ENCODE measurements at regions not wholly inside any gene's neighbourhood (a gene's known extent, or its start where the extent isn't known, plus 50 kb on each side); places are given as distances from the start of the nearest gene placed in this dataset.

DNA sequence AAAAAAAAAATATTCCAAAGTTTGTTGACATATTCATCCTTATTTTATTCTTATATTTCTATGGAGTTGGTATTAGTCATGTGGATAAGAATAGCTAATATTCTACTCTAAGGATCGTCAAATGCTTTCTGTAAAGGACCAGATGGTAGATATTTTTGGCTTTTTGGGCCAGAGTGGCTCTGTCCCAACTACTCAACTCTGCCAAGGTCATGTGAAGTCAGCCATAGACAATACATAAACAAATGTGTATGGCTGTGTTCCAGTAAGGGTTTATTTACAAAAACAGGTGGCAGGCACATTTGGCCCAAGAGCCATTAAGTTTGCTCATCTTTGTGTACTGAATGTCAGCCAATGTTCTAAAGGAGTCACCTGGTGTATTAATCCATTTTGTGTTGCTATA is 131.8 kb downstream of the TBX5 start:
- Mint-ChIP-seq H3K36me3 (ENCODE audit: low read depth) (no peaks in the 10 kb centered on the region), H3K27me3 (peaks cover 7% of the 10 kb centered on the region)
- ATAC-seq = no peak

DNA sequence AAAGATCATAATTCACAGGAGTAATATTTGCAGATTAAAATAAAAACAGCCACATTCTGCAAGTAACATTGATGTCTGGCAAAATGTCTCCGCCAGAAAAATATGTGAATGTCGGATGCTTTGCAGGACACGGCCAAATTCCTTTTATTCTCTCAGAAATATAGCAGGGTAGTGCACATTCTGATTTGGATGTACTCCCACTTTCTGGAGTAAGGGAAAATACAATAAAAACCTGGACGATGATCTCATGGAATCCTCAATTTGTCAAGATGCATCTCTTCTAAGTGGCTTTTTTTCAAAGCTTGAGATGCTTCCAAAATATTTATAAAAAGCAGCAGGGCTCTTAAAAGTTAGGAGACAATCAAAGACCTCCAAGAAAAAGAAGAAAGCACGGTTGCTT is 133.3 kb downstream of the TBX5 start:
- no peak overlapping the region for H3K27ac Mint-ChIP-seq
- no peaks in the 10 kb centered on the region for H3K36me3 Mint-ChIP-seq (ENCODE audit: low read depth)
- DNase-seq (no peak), ATAC-seq (no peak)
- H3K27me3 Mint-ChIP-seq = peaks cover 6% of the 10 kb centered on the region
- no peaks in the 10 kb centered on the region for H3K4me1 Mint-ChIP-seq
- no peak overlapping the region for H3K4me3 Mint-ChIP-seq
- no peaks in the 10 kb centered on the region for H3K9me3 ChIP-seq (ENCODE audit: control insufficient read depth, low read length, poor library complexity, severe bottlenecking)

More for the DNA sequence above, 131.8 kb downstream of the TBX5 start:
- DNase-seq = no peak
- H3K27ac Mint-ChIP-seq = no peak overlapping the region
- H3K4me1 Mint-ChIP-seq = no peaks in the 10 kb centered on the region
- no peaks in the 10 kb centered on the region for H3K9me3 ChIP-seq (ENCODE audit: control insufficient read depth, low read length, poor library complexity, severe bottlenecking)
- H3K4me3 Mint-ChIP-seq = no peak overlapping the region

GRCh38 chr12:114272071-114272470 is 133.9 kb downstream of the TBX5 start:
- no peaks in the 10 kb centered on the region for H3K36me3 Mint-ChIP-seq (ENCODE audit: low read depth)
- no peak for ATAC-seq
- no peaks in the 10 kb centered on the region for H3K4me1 Mint-ChIP-seq
- no peak for DNase-seq
- no peaks in the 10 kb centered on the region for H3K9me3 ChIP-seq (ENCODE audit: control insufficient read depth, low read length, poor library complexity, severe bottlenecking)
- H3K27ac Mint-ChIP-seq = no peak overlapping the region
- peaks cover 4% of the 10 kb centered on the region for H3K27me3 Mint-ChIP-seq
- no peak overlapping the region for H3K4me3 Mint-ChIP-seq

- DNase-seq (no peak), ATAC-seq (no peak)
- Mint-ChIP-seq H3K27me3 (peaks cover 4% of the 10 kb centered on the region), H3K27ac (no peak overlapping the region), H3K4me3 (no peak overlapping the region), H3K36me3 (ENCODE audit: low read depth) (no peaks in the 10 kb centered on the region), H3K4me1 (no peaks in the 10 kb centered on the region)
- H3K9me3 ChIP-seq (ENCODE audit: control insufficient read depth, low read length, poor library complexity, severe bottlenecking) = no peaks in the 10 kb centered on the region
These were observed 136.8 kb downstream of the TBX5 start for GRCh38 chr12:114269153-114269552.

DNA sequence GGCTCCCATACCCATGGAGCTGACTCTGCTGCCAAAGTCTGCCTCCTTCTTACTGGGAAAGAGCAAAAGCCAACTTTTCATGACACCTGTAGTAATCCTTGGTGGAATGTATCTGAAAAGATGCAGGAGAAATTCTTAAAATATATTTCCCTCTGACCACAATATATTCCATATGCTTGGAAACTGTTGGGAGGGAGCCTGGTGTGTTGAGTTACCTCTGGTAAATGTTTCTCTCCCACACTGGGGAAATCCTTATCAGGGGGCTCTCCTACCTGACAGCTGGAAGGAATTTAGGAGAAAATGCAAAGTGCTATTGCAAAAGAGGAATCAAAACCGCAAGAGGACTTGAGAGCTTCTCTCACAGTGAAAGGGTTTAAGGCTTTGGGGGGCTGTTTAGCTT is 139.4 kb downstream of the TBX5 start:
- H3K9me3 ChIP-seq (ENCODE audit: control insufficient read depth, low read length, poor library complexity, severe bottlenecking) = no peaks in the 10 kb centered on the region
- H3K4me3 Mint-ChIP-seq = no peak overlapping the region
- ATAC-seq (no peak), DNase-seq (no peak)
- no peaks in the 10 kb centered on the region for H3K4me1 Mint-ChIP-seq
- H3K27me3 Mint-ChIP-seq = peaks cover 4% of the 10 kb centered on the region
- no peak overlapping the region for H3K27ac Mint-ChIP-seq
- no peaks in the 10 kb centered on the region for H3K36me3 Mint-ChIP-seq (ENCODE audit: low read depth)

GRCh38 chr12:114265036-114265435 is 140.9 kb downstream of the TBX5 start:
- DNase-seq (no peak), ATAC-seq (no peak)
- Mint-ChIP-seq H3K4me3 (no peak overlapping the region), H3K27ac (no peak overlapping the region), H3K27me3 (peaks cover 4% of the 10 kb centered on the region), H3K36me3 (ENCODE audit: low read depth) (no peaks in the 10 kb centered on the region), H3K4me1 (no peaks in the 10 kb centered on the region)
- no peaks in the 10 kb centered on the region for H3K9me3 ChIP-seq (ENCODE audit: control insufficient read depth, low read length, poor library complexity, severe bottlenecking)

DNA sequence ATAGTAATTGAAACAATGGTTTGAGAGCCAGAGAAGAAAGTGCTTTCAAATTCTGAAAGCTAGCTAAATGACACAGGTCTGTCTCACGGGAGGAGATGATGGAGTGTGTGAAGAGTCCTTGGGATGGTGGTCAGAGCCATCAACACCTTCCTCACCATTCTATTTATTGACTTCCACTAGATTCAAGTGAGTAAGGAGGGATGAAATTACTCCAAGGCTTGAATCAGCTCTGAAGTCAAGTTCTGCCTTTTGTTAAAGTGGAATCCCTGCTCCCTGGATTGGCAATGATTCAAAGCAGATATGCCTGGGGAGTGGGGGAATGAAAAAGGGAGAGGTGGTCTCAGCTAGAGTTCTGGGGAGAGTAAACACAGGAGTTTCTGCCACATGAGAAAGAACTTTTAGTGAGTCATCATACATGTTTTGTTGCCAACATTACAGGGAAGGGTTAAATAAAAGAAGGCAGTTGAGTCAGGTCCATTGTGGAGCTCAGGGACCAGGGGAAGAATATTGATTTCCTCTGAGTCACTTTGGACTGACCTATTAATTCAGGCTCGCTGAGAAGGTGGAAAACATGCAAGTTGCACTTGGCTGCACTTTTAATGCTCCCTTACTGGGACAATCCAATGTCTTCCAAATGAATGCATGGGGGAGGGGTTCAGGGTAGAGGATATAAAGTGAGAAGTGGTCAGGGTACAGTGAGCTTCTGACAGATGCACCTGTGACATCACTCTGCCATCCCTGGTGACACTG is 142.7 kb downstream of the TBX5 start:
- Mint-ChIP-seq H3K36me3 (ENCODE audit: low read depth) (no peaks in the 10 kb centered on the region), H3K27ac (no peak overlapping the region), H3K27me3 (no peaks in the 10 kb centered on the region), H3K4me3 (no peak overlapping the region), H3K4me1 (no peaks in the 10 kb centered on the region)
- ATAC-seq = no peak
- H3K9me3 ChIP-seq (ENCODE audit: control insufficient read depth, low read length, poor library complexity, severe bottlenecking) = no peaks in the 10 kb centered on the region
- DNase-seq = no peak

DNA sequence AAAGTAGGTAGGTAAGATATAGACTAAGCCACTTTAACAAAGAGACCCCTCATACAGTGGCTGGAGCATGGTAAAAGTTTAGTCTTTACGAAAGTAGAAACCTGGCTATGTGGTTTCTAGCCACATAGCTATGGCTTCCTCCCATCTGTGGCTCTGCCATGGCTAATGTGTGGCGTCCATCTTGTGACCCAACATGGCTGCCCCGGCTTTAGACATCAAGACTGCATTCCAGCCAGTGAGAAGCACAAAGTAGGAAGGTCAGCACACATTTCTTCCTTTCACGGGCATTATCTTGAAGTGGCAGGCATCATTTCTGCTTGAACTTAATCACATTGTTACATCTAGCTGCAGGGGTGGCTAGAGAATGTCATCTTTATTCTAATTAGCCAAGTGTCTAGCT is 148.3 kb downstream of the TBX5 start:
- H3K27me3 Mint-ChIP-seq = no peaks in the 10 kb centered on the region
- no peaks in the 10 kb centered on the region for H3K4me1 Mint-ChIP-seq
- H3K36me3 Mint-ChIP-seq (ENCODE audit: low read depth) = peaks cover 2% of the 10 kb centered on the region
- no peak overlapping the region for H3K4me3 Mint-ChIP-seq
- no peak overlapping the region for H3K27ac Mint-ChIP-seq
- no peak for ATAC-seq
- no peak for DNase-seq
- H3K9me3 ChIP-seq (ENCODE audit: control insufficient read depth, low read length, poor library complexity, severe bottlenecking) = no peaks in the 10 kb centered on the region

DNA sequence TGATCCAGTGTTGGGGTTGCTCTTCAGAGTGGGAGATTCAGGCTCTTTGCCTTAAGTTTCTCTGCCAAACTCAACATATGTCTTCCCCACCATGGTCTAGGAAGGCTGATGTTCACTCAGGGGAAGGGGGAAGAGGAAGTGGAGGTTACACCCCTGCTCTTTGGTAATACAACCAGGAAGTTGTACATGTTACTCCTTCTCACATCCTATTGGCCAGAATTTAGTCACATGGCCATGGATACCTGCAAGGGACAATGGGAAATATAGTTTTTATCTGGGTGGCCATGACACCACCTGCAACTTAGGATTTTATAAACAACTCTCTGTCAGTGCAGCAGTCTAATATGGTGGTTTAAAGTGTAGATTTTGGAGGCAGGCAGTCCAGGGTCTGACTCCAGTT is 150.9 kb downstream of the TBX5 start:
- no peak overlapping the region for H3K27ac Mint-ChIP-seq
- no peaks in the 10 kb centered on the region for H3K27me3 Mint-ChIP-seq
- no peaks in the 10 kb centered on the region for H3K9me3 ChIP-seq (ENCODE audit: control insufficient read depth, low read length, poor library complexity, severe bottlenecking)
- DNase-seq (no peak), ATAC-seq (no peak)
- peaks cover 2% of the 10 kb centered on the region for H3K36me3 Mint-ChIP-seq (ENCODE audit: low read depth)
- H3K4me3 Mint-ChIP-seq = no peak overlapping the region
- no peaks in the 10 kb centered on the region for H3K4me1 Mint-ChIP-seq

GRCh38 chr12:114253976-114254778 is 151.8 kb downstream of the TBX5 start:
- Mint-ChIP-seq H3K27me3 (no peaks in the 10 kb centered on the region), H3K4me1 (no peaks in the 10 kb centered on the region), H3K4me3 (no peak overlapping the region), H3K36me3 (ENCODE audit: low read depth) (peaks cover 2% of the 10 kb centered on the region), H3K27ac (no peak overlapping the region)
- no peaks in the 10 kb centered on the region for H3K9me3 ChIP-seq (ENCODE audit: control insufficient read depth, low read length, poor library complexity, severe bottlenecking)
- DNase-seq = no peak
- ATAC-seq = no peak

GRCh38 chr12:114248527-114248926 is 157.4 kb downstream of the TBX5 start:
- Mint-ChIP-seq H3K4me1 (no peaks in the 10 kb centered on the region), H3K4me3 (no peak overlapping the region), H3K27me3 (no peaks in the 10 kb centered on the region), H3K27ac (no peak overlapping the region), H3K36me3 (ENCODE audit: low read depth) (no peaks in the 10 kb centered on the region)
- ATAC-seq (no peak), DNase-seq (no peak)
- no peaks in the 10 kb centered on the region for H3K9me3 ChIP-seq (ENCODE audit: control insufficient read depth, low read length, poor library complexity, severe bottlenecking)

- no peaks in the 10 kb centered on the region for H3K9me3 ChIP-seq (ENCODE audit: control insufficient read depth, low read length, poor library complexity, severe bottlenecking)
- no peaks in the 10 kb centered on the region for H3K27me3 Mint-ChIP-seq
- H3K36me3 Mint-ChIP-seq (ENCODE audit: low read depth) = no peaks in the 10 kb centered on the region
- DNase-seq (no peak), ATAC-seq (no peak)
- no peaks in the 10 kb centered on the region for H3K4me1 Mint-ChIP-seq
- H3K4me3 Mint-ChIP-seq = no peak overlapping the region
- H3K27ac Mint-ChIP-seq = no peak overlapping the region
These were observed 160.4 kb downstream of the TBX5 start for GRCh38 chr12:114245555-114245954.

- no peaks in the 10 kb centered on the region for H3K9me3 ChIP-seq (ENCODE audit: control insufficient read depth, low read length, poor library complexity, severe bottlenecking)
- Mint-ChIP-seq H3K27me3 (no peaks in the 10 kb centered on the region), H3K36me3 (ENCODE audit: low read depth) (no peaks in the 10 kb centered on the region), H3K27ac (no peak overlapping the region), H3K4me1 (no peaks in the 10 kb centered on the region), H3K4me3 (no peak overlapping the region)
- no peak for ATAC-seq
- DNase-seq = no peak
These were observed 163.9 kb downstream of the TBX5 start for GRCh38 chr12:114241973-114242434.

GRCh38 chr12:114240288-114240687 is 165.7 kb downstream of the TBX5 start:
- ATAC-seq (no peak), DNase-seq (no peak)
- Mint-ChIP-seq H3K27me3 (no peaks in the 10 kb centered on the region), H3K4me1 (no peaks in the 10 kb centered on the region), H3K36me3 (ENCODE audit: low read depth) (no peaks in the 10 kb centered on the region), H3K4me3 (no peak overlapping the region), H3K27ac (no peak overlapping the region)
- H3K9me3 ChIP-seq (ENCODE audit: control insufficient read depth, low read length, poor library complexity, severe bottlenecking) = no peaks in the 10 kb centered on the region
